ENCODE measurements at regions not wholly inside any gene's neighbourhood (a gene's known extent, or its start where the extent isn't known, plus 50 kb on each side); places are given as distances from the start of the nearest gene placed in this dataset.

- no peak overlapping the region for H2BK15ac ChIP-seq (ENCODE audit: low read length)
- H3K9ac ChIP-seq (replicated peaks in 1 of 4; ENCODE audit: extremely low read depth in 1 of 4, low read depth in 3 of 4, low read length in 3 of 4) = no peak overlapping the region
- no peak overlapping the region for H3K18ac ChIP-seq (ENCODE audit: extremely low read depth, low read length)
- no peaks in the 10 kb centered on the region for H3K4me1 ChIP-seq (replicated peaks in 1 of 4; ENCODE audit: control insufficient read depth in 3 of 4, insufficient read depth in 4 of 4, low read length in 3 of 4)
- H3K27ac ChIP-seq (ENCODE audit: low read depth, low read length) = no peak overlapping the region
- H3K4ac ChIP-seq (replicated peaks; ENCODE audit: insufficient read length, low read depth, low read length) = no peak overlapping the region
- no peaks in the 10 kb centered on the region for H3K79me1 ChIP-seq (ENCODE audit: low read depth, low read length)
- no peaks in the 10 kb centered on the region for H3K36me3 ChIP-seq (ENCODE audit: control insufficient read depth in 2 of 4, insufficient read depth in 4 of 4, low read length in 3 of 4)
- H3K27me3 ChIP-seq (replicated peaks in 1 of 4; ENCODE audit: control insufficient read depth in 3 of 4, extremely low read depth in 1 of 4, insufficient read depth in 3 of 4, low read length in 3 of 4) = no peaks in the 10 kb centered on the region
- no peaks in the 10 kb centered on the region for H3K23me2 ChIP-seq (ENCODE audit: low read depth, low read length)
- H4K5ac ChIP-seq (ENCODE audit: insufficient read length, low read depth, low read length) = no peak overlapping the region
- H3K4me2 ChIP-seq (ENCODE audit: insufficient read depth in 1 of 2, low read depth in 2 of 2, low read length in 2 of 2) = no peak overlapping the region
- no peaks in the 10 kb centered on the region for H3K9me3 ChIP-seq (ENCODE audit: insufficient read depth in 2 of 2, low read depth in 1 of 2, low read length in 1 of 2)
- H3K14ac ChIP-seq (ENCODE audit: insufficient read length) = no peak overlapping the region
- WGBS, 2 experiments (ENCODE audit: extremely low coverage in 1 of 2, insufficient coverage in 1 of 2, insufficient read length in 1 of 2, insufficient replicate concordance in 2 of 2, low coverage in 1 of 2, low lambda C conversion rate in 2 of 2, missing lambda C conversion rate in 1 of 2) = 91% methylated on average over 6 of the region's 6 CpGs; no CpG with 5 or more reads in 1 of the 2 experiments
- H2BK120ac ChIP-seq (replicated peaks; ENCODE audit: low read depth, low read length) = no peak overlapping the region
- H4K20me1 ChIP-seq (replicated peaks in 1 of 2; ENCODE audit: control insufficient read depth in 1 of 2, insufficient read depth in 2 of 2, low read length in 2 of 2) = no peaks in the 10 kb centered on the region
- H4K8ac ChIP-seq (ENCODE audit: extremely low read depth, insufficient read depth, low read length) = no peak overlapping the region
- CTCF ChIA-PET (ENCODE audit: partially characterized antibody) = interaction anchor here (0.5 kb wide), 1 partner anchor 1501 kb away, joined by 3 read pairs; no protein-coding TSS in a partner anchor
- FAIRE-seq (no peak), DNase-seq (ENCODE audit: low read depth in 1 of 2, low spot score in 2 of 2) (no peak)
- H2BK12ac ChIP-seq (ENCODE audit: low read depth, low read length) = no peak overlapping the region
- no peak overlapping the region for H4K91ac ChIP-seq (replicated peaks; ENCODE audit: insufficient read length, low read length)
- no peak overlapping the region for H2AFZ ChIP-seq (ENCODE audit: low read length)
- H2BK20ac ChIP-seq (ENCODE audit: low read length) = no peak overlapping the region
- POLR2A ChIA-PET (ENCODE audit: partially characterized antibody) = no interaction called here
- no peak overlapping the region for H3K4me3 ChIP-seq (ENCODE audit: extremely low read depth in 1 of 4, insufficient read depth in 2 of 4, low read depth in 3 of 4, low read length in 4 of 4)
- no peak overlapping the region for H3K56ac ChIP-seq (replicated peaks; ENCODE audit: insufficient read length, low read depth, low read length)
- H3K23ac ChIP-seq (ENCODE audit: insufficient read length) = no peak overlapping the region
- H2BK5ac ChIP-seq (ENCODE audit: low read depth, low read length) = no peak overlapping the region
- no peaks in the 10 kb centered on the region for H3K79me2 ChIP-seq (ENCODE audit: control insufficient read depth in 1 of 2, insufficient read depth in 2 of 2, low read length in 2 of 2)
- no peak overlapping the region for H2AK5ac ChIP-seq (ENCODE audit: low read depth, low read length)
- TF ChIP-seq BRCA1 (IDR thresholded peaks at IDR 0.05; ENCODE audit: low read depth, low read length) = no peak
- TF ChIP-seq CTCF (IDR thresholded peaks at IDR 0.05; ENCODE audit: control extremely low read depth in 1 of 3, insufficient read depth in 1 of 3, low read depth in 1 of 3, low read length in 3 of 3) = no peak
- TF ChIP-seq SAP30 (IDR thresholded peaks at IDR 0.05; ENCODE audit: insufficient read depth, insufficient replicate concordance, low read length) = no peak
- TF ChIP-seq YY1 (IDR thresholded peaks at IDR 0.05; ENCODE audit: low read depth, low read length) = no peak
- no peak for TF ChIP-seq TAF7 (optimal IDR thresholded peaks at IDR 0.05; ENCODE audit: borderline replicate concordance, low read depth, low read length)
- TF ChIP-seq BACH1 (IDR thresholded peaks at IDR 0.05; ENCODE audit: low read length) = no peak
- TF ChIP-seq CTBP2 (IDR thresholded peaks at IDR 0.05; ENCODE audit: borderline replicate concordance, insufficient read depth, insufficient read length, low read length) = no peak
- no peak for TF ChIP-seq TAF1 (IDR thresholded peaks at IDR 0.05; ENCODE audit: low read depth, low read length)
- no peak for TF ChIP-seq EZH2 (IDR thresholded peaks at IDR 0.05; ENCODE audit: low read depth, low read length, severe bottlenecking)
- no peak for TF ChIP-seq E2F6 (IDR thresholded peaks at IDR 0.05)
These were observed 100.4 kb upstream of the TGFBR2 start for GRCh38 chr3:30505866-30506520.
